Body of pancreas (tissue), 4 donors: ENCODE measurements at regions not wholly inside any gene's neighbourhood (a gene's known extent, or its start where the extent isn't known, plus 50 kb on each side); places are given as distances from the start of the nearest gene placed in this dataset.

Experiments used
- ATAC-seq: fragments of 150-250 bp; one replicate; pipeline ENCODE4 v1.9.1; 2016
- DNase-seq, 4 donors: peaks; one replicate each; pipeline ENCODE4 v3.0.0-alpha.2; 2019
- H3K27ac ChIP-seq, 4 donors: fragments of 200-600 bp; sonication (generic); 1 replicate in 3 of 4; 2 replicates in 1 of 4; pipeline versions ENCODE4 v1.5.1 to v1.6.1; 2016 to 2019; ENCODE audit warnings: mild to moderate bottlenecking in 1 of 4, mixed read lengths in 1 of 4, moderate library complexity in 1 of 4
- H3K27me3 ChIP-seq, 2 donors: fragments of 200-600 bp; sonication (generic); one replicate each; pipeline ENCODE4 v1.6.0; 2016; ENCODE audit warnings: mild to moderate bottlenecking in 1 of 2
- H3K36me3 ChIP-seq, 2 donors: fragments of 200-600 bp; sonication (generic); replicated peaks in 1 of 2; 2 replicates each; pipeline ENCODE4 v1.5.1; 2016; ENCODE audit warnings: low read depth in 2 of 2; ENCODE audit not compliant: insufficient read depth in 1 of 2
- H3K4me1 ChIP-seq: fragments of 200-600 bp; sonication (generic); one replicate; pipeline ENCODE4 v1.6.0; 2016
- H3K4me3 ChIP-seq, 2 donors: fragments of 200-600 bp; sonication (generic); 1 replicate in 1 of 2; 2 replicates in 1 of 2; pipeline ENCODE4 v1.5.1; 2016 to 2019
- H3K9me3 ChIP-seq, 3 donors: fragments of 200-600 bp; sonication (generic); 1 replicate in 2 of 3; 2 replicates in 1 of 3; pipeline ENCODE4 v1.5.1; 2016
- CTCF ChIP-seq, 7 experiments: fragments of 450-650 bp in 4 of 7; fragments of 200-600 bp in 3 of 7; sonication (generic) in 3 of 7; IDR thresholded peaks; one replicate each; pipeline ENCODE4 v1.5.1; 2016 to 2019; ENCODE audit warnings: antibody characterized with exemption in 7 of 7
- POLR2A ChIP-seq, 3 donors: fragments of 450-650 bp; IDR thresholded peaks; one replicate each; pipeline ENCODE4 v1.6.1; 2016; ENCODE audit warnings: antibody characterized with exemption in 3 of 3, mild to moderate bottlenecking in 2 of 3
- WGBS, 2 donors: methylation state at CpG; one replicate each; pipeline ENCODE4 v1.1.5; 2017; 5-methylcytosine and 5-hydroxymethylcytosine counted together
- intact Hi-C: fragments of 100-400 bp; cut with DNase I; formaldehyde crosslinking; loops from one replicate; pipeline ENCODE4 v1.15.1; 2023

GRCh38 chr10:128744092-128744491 is 617.9 kb upstream of the MKI67 start:
- Histone ChIP-seq H3K4me3 (no peak overlapping the region), H3K27ac (no peak overlapping the region), H3K4me1 (no peaks in the 10 kb centered on the region), H3K9me3 (no peaks in the 10 kb centered on the region), H3K36me3 (no peaks in the 10 kb centered on the region), H3K27me3 (no peaks in the 10 kb centered on the region)
- TF ChIP-seq POLR2A (IDR thresholded peaks at IDR 0.05) (no peak), CTCF (IDR thresholded peaks at IDR 0.05) (no peak)
- ATAC-seq (no peak), DNase-seq (no peak)
- WGBS, 2 donors = 80 to 95% methylated on average over 1 of the region's 1 CpG
- intact Hi-C loops = no loop called here

GRCh38 chr10:128744811-128745305 is 618.6 kb upstream of the MKI67 start:
- DNase-seq = no peak
- TF ChIP-seq CTCF (IDR thresholded peaks at IDR 0.05) = no peak
- TF ChIP-seq POLR2A (IDR thresholded peaks at IDR 0.05) = no peak
- Histone ChIP-seq H3K36me3 (no peaks in the 10 kb centered on the region), H3K27me3 (no peaks in the 10 kb centered on the region), H3K4me1 (no peaks in the 10 kb centered on the region), H3K4me3 (no peak overlapping the region), H3K9me3 (no peaks in the 10 kb centered on the region), H3K27ac (no peak overlapping the region)
- 86 to 87% methylated on average over 1 of the region's 1 CpG for WGBS, 2 donors
- no peak for ATAC-seq
- intact Hi-C loops = no loop called here

GRCh38 chr10:128747582-128748346 is 621.5 kb upstream of the MKI67 start:
- no peaks in the 10 kb centered on the region for H3K36me3 ChIP-seq
- 34 to 40% methylated on average over 22 of the region's 22 CpGs for WGBS, 2 donors
- H3K27ac ChIP-seq = no peak overlapping the region
- H3K9me3 ChIP-seq = no peaks in the 10 kb centered on the region
- intact Hi-C loops = no loop called here
- ATAC-seq = no peak
- no peaks in the 10 kb centered on the region for H3K4me1 ChIP-seq
- no peaks in the 10 kb centered on the region for H3K27me3 ChIP-seq
- DNase-seq = no peak
- H3K4me3 ChIP-seq = no peak overlapping the region
- TF ChIP-seq CTCF (IDR thresholded peaks at IDR 0.05) (no peak), POLR2A (IDR thresholded peaks at IDR 0.05) (no peak)

- TF ChIP-seq CTCF (IDR thresholded peaks at IDR 0.05) = no peak
- TF ChIP-seq POLR2A (IDR thresholded peaks at IDR 0.05) = no peak
- 63 to 85% methylated on average over 5 to 7 of the region's 7 CpGs for WGBS, 2 donors
- intact Hi-C loops = no loop called here
- ATAC-seq (no peak), DNase-seq (no peak)
- Histone ChIP-seq H3K4me3 (no peak overlapping the region), H3K4me1 (no peaks in the 10 kb centered on the region), H3K36me3 (no peaks in the 10 kb centered on the region), H3K9me3 (no peaks in the 10 kb centered on the region), H3K27ac (no peak overlapping the region), H3K27me3 (no peaks in the 10 kb centered on the region)
These were observed 625.1 kb upstream of the MKI67 start for GRCh38 chr10:128751284-128751683.

GRCh38 chr10:128751851-128752250 is 625.6 kb upstream of the MKI67 start:
- DNase-seq (no peak), ATAC-seq (no peak)
- no peaks in the 10 kb centered on the region for H3K36me3 ChIP-seq
- 84% methylated on average over 3 of the region's 3 CpGs for WGBS, 2 donors
- H3K4me3 ChIP-seq = no peak overlapping the region
- TF ChIP-seq POLR2A (IDR thresholded peaks at IDR 0.05) (no peak), CTCF (IDR thresholded peaks at IDR 0.05) (no peak)
- intact Hi-C loops = no loop called here
- no peak overlapping the region for H3K27ac ChIP-seq
- H3K4me1 ChIP-seq = no peaks in the 10 kb centered on the region
- no peaks in the 10 kb centered on the region for H3K27me3 ChIP-seq
- H3K9me3 ChIP-seq = no peaks in the 10 kb centered on the region
